K562 (cell line): ENCODE measurements at regions not wholly inside any gene's neighbourhood (a gene's known extent, or its start where the extent isn't known, plus 50 kb on each side); places are given as distances from the start of the nearest gene placed in this dataset.

Experiments
- ETV6 ChIP-seq, 3 experiments: fragments of 150-350 bp in 1 of 3; sonication (generic) in 1 of 3; formaldehyde crosslinking in 1 of 3; IDR thresholded peaks; 2 replicates each; pipeline versions ENCODE4 v1.6.1 to v1.8.0; 2014 to 2022; ENCODE audit warnings: borderline replicate concordance in 2 of 3, low read depth in 2 of 3, antibody characterized with exemption in 1 of 3, low read length in 1 of 3, mild to moderate bottlenecking in 1 of 3, missing genetic modification reagents in 1 of 3
- HIVEP1 ChIP-seq: fragments of 250-450 bp; sonication (Bioruptor Pico); IDR thresholded peaks from 2 replicates; pipeline ENCODE4 v1.4.0; 2020; ENCODE audit warnings: mild to moderate bottlenecking
- HMBOX1 ChIP-seq: sonication (generic); IDR thresholded peaks from 2 replicates; pipeline ENCODE4 v1.6.1; 2016
- HMGXB4 ChIP-seq: sonication (generic); formaldehyde crosslinking; IDR thresholded peaks from 2 replicates; pipeline ENCODE4 v1.8.1; 2023; ENCODE audit warnings: mild to moderate bottlenecking, missing genetic modification reagents
- MAZ ChIP-seq, 2 experiments: fragments of 450-650 bp in 1 of 2; sonication (generic) in 1 of 2; formaldehyde crosslinking; IDR thresholded peaks in 1 of 2; conservative IDR thresholded peaks in 1 of 2; 2 replicates each; pipeline versions ENCODE4 v1.4.0 to v1.5.0; 2020; ENCODE audit warnings: mild to moderate bottlenecking in 1 of 2, missing genetic modification reagents in 1 of 2
- RB1 ChIP-seq: fragments of 450-650 bp; IDR thresholded peaks from 2 replicates; pipeline ENCODE4 v1.6.1; 2017; ENCODE audit warnings: low read depth, mild to moderate bottlenecking
- RCOR1 ChIP-seq, 2 experiments: IDR thresholded peaks; 2 replicates each; pipeline ENCODE4 v1.6.1; 2012; ENCODE audit warnings: low read depth in 2 of 2, low read length in 2 of 2, borderline replicate concordance in 1 of 2, improper control_type of control experiment in 1 of 2
- SREBF2 ChIP-seq: sonication (generic); formaldehyde crosslinking; IDR thresholded peaks from 2 replicates; pipeline ENCODE4 v1.4.0; 2020; ENCODE audit warnings: mild to moderate bottlenecking, missing genetic modification reagents
- ZNF445 ChIP-seq: fragments of 250-450 bp; sonication (Bioruptor Pico); IDR thresholded peaks from 2 replicates; pipeline ENCODE4 v1.4.0; 2020; ENCODE audit warnings: low read depth, mild to moderate bottlenecking, moderate library complexity
- ZNF778 ChIP-seq: fragments of 450-650 bp; formaldehyde crosslinking; IDR thresholded peaks from 2 replicates; pipeline ENCODE4 v1.4.0; 2020; ENCODE audit warnings: mild to moderate bottlenecking, moderate library complexity
- TF ChIP-seq, protein P1 (sequence below), 2 experiments: fragments of 450-650 bp in 1 of 2; sonication (generic) in 1 of 2; formaldehyde crosslinking in 1 of 2; IDR thresholded peaks in 1 of 2; conservative IDR thresholded peaks in 1 of 2; 2 replicates each; pipeline versions ENCODE4 v1.6.1 to v1.8.1; 2016 to 2023; ENCODE audit warnings: mild to moderate bottlenecking in 2 of 2, moderate library complexity in 2 of 2, inconsistent platforms in 1 of 2, missing genetic modification reagents in 1 of 2
- TF ChIP-seq, protein P2 (sequence below), 2 experiments: fragments of 450-650 bp; formaldehyde crosslinking in 1 of 2; IDR thresholded peaks; 2 replicates each; pipeline versions ENCODE4 v1.4.0 to v1.6.1; 2014 to 2020; ENCODE audit warnings: mild to moderate bottlenecking in 2 of 2, borderline replicate concordance in 1 of 2, low read depth in 1 of 2

GRCh38 chr19:33953023-33953422, 156.4 kb downstream of the KCTD15 start:
- TF ChIP-seq MAZ (CRISPR knock-in tag; conservative IDR thresholded peaks at IDR 0.05 in 1 of 2, IDR thresholded peaks at IDR 0.05 in 1 of 2) = no peak
- TF ChIP-seq RCOR1 (IDR thresholded peaks at IDR 0.05; ENCODE audit: borderline replicate concordance in 1 of 2, low read depth in 2 of 2, low read length in 2 of 2) = no peak
- no peak for TF ChIP-seq HIVEP1 (CRISPR knock-in tag)
- no peak for TF ChIP-seq ZNF445 (CRISPR knock-in tag)
- TF ChIP-seq, protein P1, sequence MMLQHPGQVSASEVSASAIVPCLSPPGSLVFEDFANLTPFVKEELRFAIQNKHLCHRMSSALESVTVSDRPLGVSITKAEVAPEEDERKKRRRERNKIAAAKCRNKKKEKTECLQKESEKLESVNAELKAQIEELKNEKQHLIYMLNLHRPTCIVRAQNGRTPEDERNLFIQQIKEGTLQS (IDR thresholded peaks at IDR 0.05) = no peak
- TF ChIP-seq, protein P1 (CRISPR knock-in tag; conservative IDR thresholded peaks at IDR 0.05) = no peak
- TF ChIP-seq, protein P2, sequence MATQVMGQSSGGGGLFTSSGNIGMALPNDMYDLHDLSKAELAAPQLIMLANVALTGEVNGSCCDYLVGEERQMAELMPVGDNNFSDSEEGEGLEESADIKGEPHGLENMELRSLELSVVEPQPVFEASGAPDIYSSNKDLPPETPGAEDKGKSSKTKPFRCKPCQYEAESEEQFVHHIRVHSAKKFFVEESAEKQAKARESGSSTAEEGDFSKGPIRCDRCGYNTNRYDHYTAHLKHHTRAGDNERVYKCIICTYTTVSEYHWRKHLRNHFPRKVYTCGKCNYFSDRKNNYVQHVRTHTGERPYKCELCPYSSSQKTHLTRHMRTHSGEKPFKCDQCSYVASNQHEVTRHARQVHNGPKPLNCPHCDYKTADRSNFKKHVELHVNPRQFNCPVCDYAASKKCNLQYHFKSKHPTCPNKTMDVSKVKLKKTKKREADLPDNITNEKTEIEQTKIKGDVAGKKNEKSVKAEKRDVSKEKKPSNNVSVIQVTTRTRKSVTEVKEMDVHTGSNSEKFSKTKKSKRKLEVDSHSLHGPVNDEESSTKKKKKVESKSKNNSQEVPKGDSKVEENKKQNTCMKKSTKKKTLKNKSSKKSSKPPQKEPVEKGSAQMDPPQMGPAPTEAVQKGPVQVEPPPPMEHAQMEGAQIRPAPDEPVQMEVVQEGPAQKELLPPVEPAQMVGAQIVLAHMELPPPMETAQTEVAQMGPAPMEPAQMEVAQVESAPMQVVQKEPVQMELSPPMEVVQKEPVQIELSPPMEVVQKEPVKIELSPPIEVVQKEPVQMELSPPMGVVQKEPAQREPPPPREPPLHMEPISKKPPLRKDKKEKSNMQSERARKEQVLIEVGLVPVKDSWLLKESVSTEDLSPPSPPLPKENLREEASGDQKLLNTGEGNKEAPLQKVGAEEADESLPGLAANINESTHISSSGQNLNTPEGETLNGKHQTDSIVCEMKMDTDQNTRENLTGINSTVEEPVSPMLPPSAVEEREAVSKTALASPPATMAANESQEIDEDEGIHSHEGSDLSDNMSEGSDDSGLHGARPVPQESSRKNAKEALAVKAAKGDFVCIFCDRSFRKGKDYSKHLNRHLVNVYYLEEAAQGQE (IDR thresholded peaks at IDR 0.05; ENCODE audit: borderline replicate concordance) = no peak
- TF ChIP-seq, protein P2 (CRISPR knock-in tag; IDR thresholded peaks at IDR 0.05; ENCODE audit: low read depth) = no peak
- no peak for TF ChIP-seq SREBF2 (CRISPR knock-in tag)
- no peak for TF ChIP-seq RB1
- TF ChIP-seq ZNF778 = no peak
- no peak for TF ChIP-seq HMGXB4 (CRISPR knock-in tag)
- TF ChIP-seq ETV6 (IDR thresholded peaks at IDR 0.05; ENCODE audit: borderline replicate concordance in 1 of 2, low read depth in 2 of 2, low read length in 1 of 2) = no peak
- no peak for TF ChIP-seq ETV6 (CRISPR knock-in tag; IDR thresholded peaks at IDR 0.05; ENCODE audit: borderline replicate concordance)
- no peak for TF ChIP-seq HMBOX1
